GM23338 (cell line): ENCODE measurements at regions not wholly inside any gene's neighbourhood (a gene's known extent, or its start where the extent isn't known, plus 50 kb on each side); places are given as distances from the start of the nearest gene placed in this dataset.

Source experiments
- CTCF ChIP-seq, 2 experiments: fragments of 200-600 bp in 1 of 2; sonication (generic) in 1 of 2; conservative IDR thresholded peaks; 2 replicates each; pipeline versions ENCODE4 v1.5.1 to v1.6.1; 2016 to 2017; ENCODE audit warnings: antibody characterized with exemption in 2 of 2, low read depth in 2 of 2, mild to moderate bottlenecking in 2 of 2, moderate library complexity in 1 of 2
- ETS1 ChIP-seq: IDR thresholded peaks from 2 replicates; pipeline ENCODE4 v1.6.1; 2016; ENCODE audit warnings: antibody characterized with exemption
- EZH2 ChIP-seq: fragments of 200-600 bp; sonication (generic); IDR thresholded peaks from one replicate; pipeline ENCODE4 v1.8.0; 2017; ENCODE audit warnings: antibody characterized with exemption, mild to moderate bottlenecking, low read depth; ENCODE audit not compliant: unreplicated experiment
- POLR2AphosphoS5 ChIP-seq: IDR thresholded peaks from 2 replicates; pipeline ENCODE4 v1.6.1; 2016; ENCODE audit warnings: antibody characterized with exemption, low read depth
- REST ChIP-seq: IDR thresholded peaks from one replicate; pipeline ENCODE4 v1.6.1; 2018; ENCODE audit warnings: antibody characterized with exemption; ENCODE audit not compliant: unreplicated experiment
- STAT1 ChIP-seq: IDR thresholded peaks from one replicate; pipeline ENCODE4 v1.6.1; 2016; ENCODE audit warnings: antibody characterized with exemption; ENCODE audit not compliant: unreplicated experiment

GRCh38 chr1:219114014-219114413, 59.7 kb upstream of the LYPLAL1 start:
- TF ChIP-seq REST: no peak
- TF ChIP-seq CTCF (conservative IDR thresholded peaks at IDR 0.05; ENCODE audit: low read depth in 2 of 2): no peak
- TF ChIP-seq POLR2AphosphoS5: no peak
- TF ChIP-seq STAT1: no peak
- no peak for TF ChIP-seq EZH2
- TF ChIP-seq ETS1: no peak
